B cell (primary cell): ENCODE measurements at regions not wholly inside any gene's neighbourhood (a gene's known extent, or its start where the extent isn't known, plus 50 kb on each side); places are given as distances from the start of the nearest gene placed in this dataset.

ENCODE experiments used
- ATAC-seq: fragments of 200-7000 bp; cut with Tn5 transposase; one replicate; pipeline ENCODE4 v1.10.0; 2021; ENCODE audit warnings: low read depth, mild to moderate bottlenecking, moderate number of reproducible peaks, moderate library complexity
- CTCF ChIA-PET: fragments of 350-600 bp; sonication (Branson Sonifier 250); formaldehyde crosslinking; loops from one replicate; lab custom pipeline; 2021; ENCODE audit warnings: antibody characterized with exemption, inconsistent platforms; lab: Charles Lee
- POLR2A ChIA-PET: fragments of 350-600 bp; sonication (Branson Sonifier 250); formaldehyde crosslinking; loops from one replicate; lab custom pipeline; 2021; ENCODE audit warnings: antibody characterized with exemption; lab: Charles Lee
- DNase-seq: peaks from one replicate; pipeline ENCODE4 v3.0.0; 2013
- H2AFZ ChIP-seq: 2 replicates; pipeline ENCODE4 v1.6.1; 2012; ENCODE audit warnings: mild to moderate bottlenecking, low read depth, low read length; ENCODE audit not compliant: insufficient read depth, poor library complexity, severe bottlenecking
- H3K27ac ChIP-seq, 2 donors: 1 replicate in 1 of 2; 2 replicates in 1 of 2; pipeline ENCODE4 v1.5.1; 2012 to 2013; ENCODE audit warnings: low read length in 2 of 2, mild to moderate bottlenecking in 2 of 2, moderate library complexity in 1 of 2
- H3K27me3 ChIP-seq, 4 experiments: fragments of 200-600 bp in 1 of 4; sonication (generic) in 1 of 4; replicated peaks in 1 of 4; 1 replicate in 2 of 4; 2 replicates in 2 of 4; pipeline versions ENCODE4 v1.6.1 to v1.7.0; 2013 to 2016; ENCODE audit warnings: low read length in 3 of 4, mild to moderate bottlenecking in 2 of 4, mixed read lengths in 1 of 4, moderate library complexity in 1 of 4; ENCODE audit not compliant: insufficient read depth in 4 of 4, control insufficient read depth in 3 of 4; ENCODE audit errors: control extremely low read depth in 1 of 4
- H3K36me3 ChIP-seq, 2 experiments: replicated peaks in 1 of 2; 1 replicate in 1 of 2; 2 replicates in 1 of 2; pipeline versions ENCODE4 v1.6.1 to v1.7.1; 2013; ENCODE audit warnings: low read length in 1 of 2; ENCODE audit not compliant: insufficient read depth in 2 of 2, control insufficient read depth in 1 of 2; ENCODE audit errors: control extremely low read depth in 1 of 2, extremely low read depth in 1 of 2
- H3K4me1 ChIP-seq, 2 donors: fragments of 200-600 bp in 1 of 2; sonication (generic) in 1 of 2; 1 replicate in 1 of 2; 2 replicates in 1 of 2; pipeline versions ENCODE4 v1.5.1 to v1.6.1; 2013 to 2017; ENCODE audit warnings: low read length in 2 of 2; ENCODE audit not compliant: control insufficient read depth in 2 of 2, insufficient read depth in 2 of 2
- H3K4me2 ChIP-seq: replicated peaks from 2 replicates; pipeline ENCODE3; 2012; ENCODE audit warnings: mild to moderate bottlenecking, low read depth, low read length; ENCODE audit not compliant: poor library complexity, severe bottlenecking
- H3K4me3 ChIP-seq, 5 experiments: fragments of 200-600 bp in 1 of 5; sonication (generic) in 1 of 5; 1 replicate in 3 of 5; 2 replicates in 2 of 5; pipeline versions ENCODE4 v1.5.1 to v1.7.0; 2011 to 2016; ENCODE audit warnings: low read length in 4 of 5, mild to moderate bottlenecking in 4 of 5, low read depth in 2 of 5, control low read depth in 1 of 5, moderate library complexity in 1 of 5; ENCODE audit not compliant: insufficient read depth in 1 of 5; ENCODE audit errors: control extremely low read depth in 1 of 5, extremely low read depth in 1 of 5
- H3K79me2 ChIP-seq: fragments of 200-600 bp; sonication (generic); one replicate; pipeline ENCODE4 v1.6.0; 2016; ENCODE audit warnings: low read length; ENCODE audit not compliant: control insufficient read depth, insufficient read depth
- H3K9ac ChIP-seq: fragments of 200-600 bp; sonication (generic); 2 replicates; pipeline ENCODE4 v1.6.1; 2017; ENCODE audit warnings: mild to moderate bottlenecking, low read length, moderate library complexity
- H3K9me3 ChIP-seq, 3 donors: one replicate each; pipeline versions ENCODE4 v1.6.1 to v1.7.1; 2013; ENCODE audit warnings: low read length in 2 of 3; ENCODE audit not compliant: control insufficient read depth in 2 of 3, insufficient read depth in 1 of 3; ENCODE audit errors: control extremely low read depth in 1 of 3
- H4K20me1 ChIP-seq: 2 replicates; pipeline ENCODE4 v1.6.0; 2012; ENCODE audit warnings: mild to moderate bottlenecking, low read length; ENCODE audit not compliant: insufficient read depth, control insufficient read depth, poor library complexity, severe bottlenecking
- H3K27ac Mint-ChIP-seq: one replicate; pipeline ENCODE4 v1.8.0; 2021; ENCODE audit warnings: mixed read lengths
- H3K27me3 Mint-ChIP-seq: one replicate; pipeline ENCODE4 v1.8.0; 2021; ENCODE audit warnings: mixed read lengths
- H3K4me1 Mint-ChIP-seq: one replicate; pipeline ENCODE4 v1.8.0; 2021; ENCODE audit warnings: mixed read lengths
- H3K4me3 Mint-ChIP-seq: one replicate; pipeline ENCODE4 v1.8.0; 2021; ENCODE audit warnings: mixed read lengths
- H3K9me3 Mint-ChIP-seq: one replicate; pipeline ENCODE4 v1.8.0; 2022; ENCODE audit warnings: mixed read lengths; ENCODE audit not compliant: insufficient read depth
- CTCF ChIP-seq: fragments of 200-600 bp; IDR thresholded peaks from one replicate; pipeline ENCODE4 v1.8.0; 2022; ENCODE audit warnings: antibody characterized with exemption, mild to moderate bottlenecking
- EZH2 ChIP-seq: IDR thresholded peaks from 2 replicates; pipeline ENCODE4 v1.6.1; 2012; ENCODE audit warnings: borderline replicate concordance, low read depth, mild to moderate bottlenecking, moderate library complexity, low read length; ENCODE audit not compliant: insufficient read depth, poor library complexity, severe bottlenecking
- WGBS: methylation state at CpG from one replicate; pipeline ENCODE4 v1.1.5; 2013; ENCODE audit warnings: missing lambda C conversion rate; ENCODE audit not compliant: insufficient coverage; 5-methylcytosine and 5-hydroxymethylcytosine counted together
- intact Hi-C: fragments of 100-400 bp; cut with micrococcal nuclease; formaldehyde crosslinking; loops from one replicate; pipeline ENCODE4 v1.10.0; 2022

- CTCF ChIA-PET = no interaction called here
- Histone ChIP-seq H3K27ac (no peak overlapping the region), H3K9me3 (peaks cover 0 to 2% (median 0%) of the 10 kb centered on the region in 3 donors), H3K4me1 (no peaks in the 10 kb centered on the region), H2AFZ (no peak overlapping the region), H4K20me1 (no peaks in the 10 kb centered on the region), H3K36me3 (no peaks in the 10 kb centered on the region), H3K79me2 (no peaks in the 10 kb centered on the region), H3K9ac (no peak overlapping the region), H3K4me2 (no peak overlapping the region), H3K4me3 (no peak overlapping the region), H3K27me3 (no peaks in the 10 kb centered on the region)
- no peak for ATAC-seq
- no peak for TF ChIP-seq EZH2
- TF ChIP-seq CTCF = no peak
- 89% methylated on average over 7 of the region's 8 CpGs for WGBS
- Mint-ChIP-seq H3K4me3 (no peak overlapping the region), H3K4me1 (no peaks in the 10 kb centered on the region), H3K27ac (no peak overlapping the region), H3K9me3 (no peaks in the 10 kb centered on the region), H3K27me3 (peaks cover 6% of the 10 kb centered on the region)
- intact Hi-C loops = no loop called here
- no peak for DNase-seq
- POLR2A ChIA-PET = no interaction called here
These were observed 240.7 kb downstream of the MAP2K6 start for GRCh38 chr17:69654981-69655855.

- no peak for ATAC-seq
- Mint-ChIP-seq H3K4me3 (no peak overlapping the region), H3K4me1 (no peaks in the 10 kb centered on the region), H3K9me3 (no peaks in the 10 kb centered on the region), H3K27ac (no peak overlapping the region), H3K27me3 (peaks cover 6% of the 10 kb centered on the region)
- Histone ChIP-seq H3K9me3 (peaks cover 0 to 2% (median 0%) of the 10 kb centered on the region in 3 donors), H3K4me2 (no peak overlapping the region), H4K20me1 (no peaks in the 10 kb centered on the region), H3K27me3 (no peaks in the 10 kb centered on the region), H3K79me2 (no peaks in the 10 kb centered on the region), H3K36me3 (no peaks in the 10 kb centered on the region), H3K4me1 (no peaks in the 10 kb centered on the region), H3K4me3 (no peak overlapping the region), H3K27ac (no peak overlapping the region), H3K9ac (no peak overlapping the region), H2AFZ (no peak overlapping the region)
- ChIA-PET CTCF (no interaction called here), POLR2A (no interaction called here)
- WGBS = 94% methylated on average over 2 of the region's 5 CpGs
- DNase-seq = no peak
- intact Hi-C loops = no loop called here
- TF ChIP-seq EZH2 (no peak), CTCF (no peak)
These were observed 241.4 kb downstream of the MAP2K6 start for GRCh38 chr17:69655902-69656301.
